ENCODE measurements at regions not wholly inside any gene's neighbourhood (a gene's known extent, or its start where the extent isn't known, plus 50 kb on each side); places are given as distances from the start of the nearest gene placed in this dataset.
A peak's percentile ranks its signal among the peaks of the same experiment; 100 is the strongest.

DNA sequence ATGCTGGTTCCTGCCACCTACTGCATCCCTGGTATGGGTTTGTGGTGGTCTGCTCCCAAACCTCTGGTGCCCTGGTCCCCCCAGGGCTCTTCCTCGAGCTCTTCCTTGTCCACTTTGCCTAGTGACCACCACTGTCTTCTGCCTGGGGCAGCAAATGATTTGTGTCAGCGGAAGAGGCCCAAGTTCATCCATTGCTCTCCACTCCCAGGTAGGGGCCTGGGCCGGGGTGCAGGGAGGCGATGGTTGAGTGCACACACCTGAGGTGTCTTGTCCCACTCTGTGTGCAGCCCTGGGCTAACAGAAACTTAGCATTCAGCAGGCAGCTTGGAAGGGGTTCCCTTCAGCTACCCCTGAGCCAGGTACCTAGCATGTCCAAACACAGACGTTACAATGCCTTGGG is 75.6 kb upstream of the SOX3 start:
- Histone ChIP-seq H3K9me3 (no peaks in the 10 kb centered on the region), H3K4me1 (no peaks in the 10 kb centered on the region), H3K27me3 (no peaks in the 10 kb centered on the region), H3K4me3 (no peak overlapping the region), H3K27ac (no peak overlapping the region), H3K36me3 (no peaks in the 10 kb centered on the region)
- TF ChIP-seq, protein P1, sequence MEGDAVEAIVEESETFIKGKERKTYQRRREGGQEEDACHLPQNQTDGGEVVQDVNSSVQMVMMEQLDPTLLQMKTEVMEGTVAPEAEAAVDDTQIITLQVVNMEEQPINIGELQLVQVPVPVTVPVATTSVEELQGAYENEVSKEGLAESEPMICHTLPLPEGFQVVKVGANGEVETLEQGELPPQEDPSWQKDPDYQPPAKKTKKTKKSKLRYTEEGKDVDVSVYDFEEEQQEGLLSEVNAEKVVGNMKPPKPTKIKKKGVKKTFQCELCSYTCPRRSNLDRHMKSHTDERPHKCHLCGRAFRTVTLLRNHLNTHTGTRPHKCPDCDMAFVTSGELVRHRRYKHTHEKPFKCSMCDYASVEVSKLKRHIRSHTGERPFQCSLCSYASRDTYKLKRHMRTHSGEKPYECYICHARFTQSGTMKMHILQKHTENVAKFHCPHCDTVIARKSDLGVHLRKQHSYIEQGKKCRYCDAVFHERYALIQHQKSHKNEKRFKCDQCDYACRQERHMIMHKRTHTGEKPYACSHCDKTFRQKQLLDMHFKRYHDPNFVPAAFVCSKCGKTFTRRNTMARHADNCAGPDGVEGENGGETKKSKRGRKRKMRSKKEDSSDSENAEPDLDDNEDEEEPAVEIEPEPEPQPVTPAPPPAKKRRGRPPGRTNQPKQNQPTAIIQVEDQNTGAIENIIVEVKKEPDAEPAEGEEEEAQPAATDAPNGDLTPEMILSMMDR (IDR thresholded peaks at IDR 0.05), result no peak
- DNase-seq (no peak), ATAC-seq (no peak)
- intact Hi-C loops (cut with DNase I), result no loop called here

DNA sequence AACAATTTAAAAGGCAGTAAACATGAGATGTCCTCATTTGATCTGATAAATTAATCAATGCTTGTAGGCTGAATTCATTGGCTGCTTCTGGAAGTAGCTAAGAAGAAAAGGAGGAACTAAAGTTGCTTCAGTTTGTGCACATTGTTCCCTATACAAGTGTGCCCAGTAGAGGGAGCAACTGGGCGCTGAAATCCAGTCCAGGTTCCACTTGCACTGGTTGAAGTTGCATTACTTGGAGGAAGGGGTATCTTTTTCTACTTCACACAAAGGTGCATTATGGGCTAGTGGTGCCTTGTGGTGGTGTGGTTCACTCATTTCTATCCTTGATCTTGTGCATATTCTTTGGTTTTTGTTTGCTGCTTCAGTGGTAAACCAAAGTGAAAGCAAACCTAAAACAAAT is 67.9 kb upstream of the SOX3 start:
- intact Hi-C loops (cut with DNase I), result no loop called here
- Histone ChIP-seq H3K9me3 (no peaks in the 10 kb centered on the region), H3K4me1 (no peaks in the 10 kb centered on the region), H3K4me3 (no peak overlapping the region), H3K36me3 (no peaks in the 10 kb centered on the region), H3K27me3 (no peaks in the 10 kb centered on the region), H3K27ac (no peak overlapping the region)
- TF ChIP-seq, protein P1 (IDR thresholded peaks at IDR 0.05), result peak; percentile 52
- DNase-seq (no peak), ATAC-seq (peak; percentile 77)

DNA sequence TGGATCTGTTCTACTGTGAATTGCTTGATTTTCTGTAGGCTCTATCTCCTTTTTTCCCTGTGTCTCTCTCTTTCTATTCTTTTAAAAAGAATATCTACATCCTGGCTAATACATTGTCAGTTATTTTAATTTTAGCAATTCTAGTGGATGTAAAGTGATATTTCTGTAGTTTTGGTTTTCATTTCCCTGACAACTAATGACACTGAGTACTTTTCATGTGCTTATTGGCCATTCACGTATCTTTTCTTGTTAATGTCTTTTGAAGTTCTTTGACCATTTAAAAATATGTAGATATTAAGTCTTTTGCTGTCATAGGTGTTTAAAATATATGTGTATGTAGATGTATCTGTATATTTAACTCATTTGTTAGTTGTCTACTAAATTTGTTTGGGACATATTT is 59.0 kb upstream of the SOX3 start:
- TF ChIP-seq, protein P1 (IDR thresholded peaks at IDR 0.05), result no peak
- H3K27me3 ChIP-seq, result no peaks in the 10 kb centered on the region
- no peak overlapping the region for H3K27ac ChIP-seq
- no peak overlapping the region for H3K4me3 ChIP-seq
- H3K9me3 ChIP-seq, result no peaks in the 10 kb centered on the region
- intact Hi-C loops (cut with DNase I), result no loop called here
- no peaks in the 10 kb centered on the region for H3K36me3 ChIP-seq
- H3K4me1 ChIP-seq, result no peaks in the 10 kb centered on the region
- ATAC-seq, result no peak
- no peak for DNase-seq
